ENCODE measurements at regions not wholly inside any gene's neighbourhood (a gene's known extent, or its start where the extent isn't known, plus 50 kb on each side); places are given as distances from the start of the nearest gene placed in this dataset.

- Histone ChIP-seq H3K4me3 (no peak overlapping the region), H3K27ac (ENCODE audit: low read depth) (no peak overlapping the region), H3K79me2 (replicated peaks; ENCODE audit: insufficient read depth) (no peaks in the 10 kb centered on the region), H3K4me1 (ENCODE audit: insufficient read depth) (no peaks in the 10 kb centered on the region), H3K27me3 (ENCODE audit: insufficient read depth) (no peaks in the 10 kb centered on the region), H3F3A (replicated peaks; ENCODE audit: low read depth) (no peaks in the 10 kb centered on the region), H4K20me1 (replicated peaks; ENCODE audit: insufficient read depth) (no peaks in the 10 kb centered on the region), H3K4me2 (no peak overlapping the region), H2AFZ (no peak overlapping the region), H3K36me3 (ENCODE audit: insufficient read depth) (no peaks in the 10 kb centered on the region), H3K9me2 (ENCODE audit: insufficient read depth) (0 out of 2 replicates have a peak, but pooled peaks cover 2% of the 10 kb centered on the region)
- no peaks in the 10 kb centered on the region for H3K36me3 Mint-ChIP-seq (ENCODE audit: low read depth)
- H3K27me3 Mint-ChIP-seq (ENCODE audit: insufficient read depth, low read depth, poor library complexity): no peaks in the 10 kb centered on the region
- DNase-seq (ENCODE audit: low spot score) (no peak), ATAC-seq (no peak)
- TF ChIP-seq JUNB (IDR thresholded peaks at IDR 0.05; ENCODE audit: unreplicated experiment): no peak
- TF ChIP-seq, protein P1, sequence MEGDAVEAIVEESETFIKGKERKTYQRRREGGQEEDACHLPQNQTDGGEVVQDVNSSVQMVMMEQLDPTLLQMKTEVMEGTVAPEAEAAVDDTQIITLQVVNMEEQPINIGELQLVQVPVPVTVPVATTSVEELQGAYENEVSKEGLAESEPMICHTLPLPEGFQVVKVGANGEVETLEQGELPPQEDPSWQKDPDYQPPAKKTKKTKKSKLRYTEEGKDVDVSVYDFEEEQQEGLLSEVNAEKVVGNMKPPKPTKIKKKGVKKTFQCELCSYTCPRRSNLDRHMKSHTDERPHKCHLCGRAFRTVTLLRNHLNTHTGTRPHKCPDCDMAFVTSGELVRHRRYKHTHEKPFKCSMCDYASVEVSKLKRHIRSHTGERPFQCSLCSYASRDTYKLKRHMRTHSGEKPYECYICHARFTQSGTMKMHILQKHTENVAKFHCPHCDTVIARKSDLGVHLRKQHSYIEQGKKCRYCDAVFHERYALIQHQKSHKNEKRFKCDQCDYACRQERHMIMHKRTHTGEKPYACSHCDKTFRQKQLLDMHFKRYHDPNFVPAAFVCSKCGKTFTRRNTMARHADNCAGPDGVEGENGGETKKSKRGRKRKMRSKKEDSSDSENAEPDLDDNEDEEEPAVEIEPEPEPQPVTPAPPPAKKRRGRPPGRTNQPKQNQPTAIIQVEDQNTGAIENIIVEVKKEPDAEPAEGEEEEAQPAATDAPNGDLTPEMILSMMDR (conservative IDR thresholded peaks at IDR 0.05; ENCODE audit: low read depth in 2 of 2): no peak
- TF ChIP-seq ZNF114 (CRISPR knock-in tag; IDR thresholded peaks at IDR 0.05): no peak
- TF ChIP-seq EZH2phosphoT487 (IDR thresholded peaks at IDR 0.05; ENCODE audit: unreplicated experiment): no peak
- no peak for TF ChIP-seq REST (IDR thresholded peaks at IDR 0.05; ENCODE audit: unreplicated experiment)
- TF ChIP-seq EZH2 (IDR thresholded peaks at IDR 0.05; ENCODE audit: low read depth, unreplicated experiment): no peak
- TF ChIP-seq, protein P2, sequence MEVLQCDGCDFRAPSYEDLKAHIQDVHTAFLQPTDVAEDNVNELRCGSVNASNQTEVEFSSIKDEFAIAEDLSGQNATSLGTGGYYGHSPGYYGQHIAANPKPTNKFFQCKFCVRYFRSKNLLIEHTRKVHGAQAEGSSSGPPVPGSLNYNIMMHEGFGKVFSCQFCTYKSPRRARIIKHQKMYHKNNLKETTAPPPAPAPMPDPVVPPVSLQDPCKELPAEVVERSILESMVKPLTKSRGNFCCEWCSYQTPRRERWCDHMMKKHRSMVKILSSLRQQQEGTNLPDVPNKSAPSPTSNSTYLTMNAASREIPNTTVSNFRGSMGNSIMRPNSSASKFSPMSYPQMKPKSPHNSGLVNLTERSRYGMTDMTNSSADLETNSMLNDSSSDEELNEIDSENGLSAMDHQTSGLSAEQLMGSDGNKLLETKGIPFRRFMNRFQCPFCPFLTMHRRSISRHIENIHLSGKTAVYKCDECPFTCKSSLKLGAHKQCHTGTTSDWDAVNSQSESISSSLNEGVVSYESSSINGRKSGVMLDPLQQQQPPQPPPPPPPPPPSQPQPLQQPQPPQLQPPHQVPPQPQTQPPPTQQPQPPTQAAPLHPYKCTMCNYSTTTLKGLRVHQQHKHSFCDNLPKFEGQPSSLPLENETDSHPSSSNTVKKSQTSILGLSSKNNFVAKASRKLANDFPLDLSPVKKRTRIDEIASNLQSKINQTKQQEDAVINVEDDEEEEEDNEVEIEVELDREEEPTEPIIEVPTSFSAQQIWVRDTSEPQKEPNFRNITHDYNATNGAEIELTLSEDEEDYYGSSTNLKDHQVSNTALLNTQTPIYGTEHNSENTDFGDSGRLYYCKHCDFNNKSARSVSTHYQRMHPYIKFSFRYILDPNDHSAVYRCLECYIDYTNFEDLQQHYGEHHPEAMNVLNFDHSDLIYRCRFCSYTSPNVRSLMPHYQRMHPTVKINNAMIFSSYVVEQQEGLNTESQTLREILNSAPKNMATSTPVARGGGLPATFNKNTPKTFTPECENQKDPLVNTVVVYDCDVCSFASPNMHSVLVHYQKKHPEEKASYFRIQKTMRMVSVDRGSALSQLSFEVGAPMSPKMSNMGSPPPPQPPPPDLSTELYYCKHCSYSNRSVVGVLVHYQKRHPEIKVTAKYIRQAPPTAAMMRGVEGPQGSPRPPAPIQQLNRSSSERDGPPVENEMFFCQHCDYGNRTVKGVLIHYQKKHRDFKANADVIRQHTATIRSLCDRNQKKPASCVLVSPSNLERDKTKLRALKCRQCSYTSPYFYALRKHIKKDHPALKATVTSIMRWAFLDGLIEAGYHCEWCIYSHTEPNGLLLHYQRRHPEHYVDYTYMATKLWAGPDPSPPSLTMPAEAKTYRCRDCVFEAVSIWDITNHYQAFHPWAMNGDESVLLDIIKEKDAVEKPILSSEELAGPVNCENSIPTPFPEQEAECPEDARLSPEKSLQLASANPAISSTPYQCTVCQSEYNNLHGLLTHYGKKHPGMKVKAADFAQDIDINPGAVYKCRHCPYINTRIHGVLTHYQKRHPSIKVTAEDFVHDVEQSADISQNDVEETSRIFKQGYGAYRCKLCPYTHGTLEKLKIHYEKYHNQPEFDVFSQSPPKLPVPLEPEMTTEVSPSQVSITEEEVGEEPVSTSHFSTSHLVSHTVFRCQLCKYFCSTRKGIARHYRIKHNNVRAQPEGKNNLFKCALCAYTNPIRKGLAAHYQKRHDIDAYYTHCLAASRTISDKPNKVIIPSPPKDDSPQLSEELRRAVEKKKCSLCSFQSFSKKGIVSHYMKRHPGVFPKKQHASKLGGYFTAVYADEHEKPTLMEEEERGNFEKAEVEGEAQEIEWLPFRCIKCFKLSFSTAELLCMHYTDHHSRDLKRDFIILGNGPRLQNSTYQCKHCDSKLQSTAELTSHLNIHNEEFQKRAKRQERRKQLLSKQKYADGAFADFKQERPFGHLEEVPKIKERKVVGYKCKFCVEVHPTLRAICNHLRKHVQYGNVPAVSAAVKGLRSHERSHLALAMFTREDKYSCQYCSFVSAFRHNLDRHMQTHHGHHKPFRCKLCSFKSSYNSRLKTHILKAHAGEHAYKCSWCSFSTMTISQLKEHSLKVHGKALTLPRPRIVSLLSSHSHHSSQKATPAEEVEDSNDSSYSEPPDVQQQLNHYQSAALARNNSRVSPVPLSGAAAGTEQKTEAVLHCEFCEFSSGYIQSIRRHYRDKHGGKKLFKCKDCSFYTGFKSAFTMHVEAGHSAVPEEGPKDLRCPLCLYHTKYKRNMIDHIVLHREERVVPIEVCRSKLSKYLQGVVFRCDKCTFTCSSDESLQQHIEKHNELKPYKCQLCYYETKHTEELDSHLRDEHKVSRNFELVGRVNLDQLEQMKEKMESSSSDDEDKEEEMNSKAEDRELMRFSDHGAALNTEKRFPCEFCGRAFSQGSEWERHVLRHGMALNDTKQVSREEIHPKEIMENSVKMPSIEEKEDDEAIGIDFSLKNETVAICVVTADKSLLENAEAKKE (CRISPR knock-in tag; IDR thresholded peaks at IDR 0.05): no peak
- no peak for TF ChIP-seq STAT1 (IDR thresholded peaks at IDR 0.05; ENCODE audit: unreplicated experiment)
- TF ChIP-seq NANOG (IDR thresholded peaks at IDR 0.05; ENCODE audit: borderline replicate concordance): no peak
- no peaks in the 10 kb centered on the region for H3K4me1 Mint-ChIP-seq
- no peak overlapping the region for H3K27ac Mint-ChIP-seq
- H3K4me3 Mint-ChIP-seq: no peak overlapping the region
- H3K9me3 Mint-ChIP-seq: no peaks in the 10 kb centered on the region
Measured at GRCh38 chr2:126843081-126843480, 55.6 kb upstream of the TEX51 start.
